Pancreas (tissue), 10 donors: ENCODE measurements at regions not wholly inside any gene's neighbourhood (a gene's known extent, or its start where the extent isn't known, plus 50 kb on each side); places are given as distances from the start of the nearest gene placed in this dataset.

Experiments
- ATAC-seq, 4 donors: fragments of 200-7000 bp; cut with Tn5 transposase; one replicate each; pipeline versions ENCODE4 v1.8.0 to v1.9.1; 2020; ENCODE audit warnings: mild to moderate bottlenecking in 4 of 4, moderate library complexity in 4 of 4
- DNase-seq, 6 donors: peaks; one replicate each; pipeline ENCODE4 v3.0.0-alpha.2; 2020
- FAIRE-seq: peaks from 2 replicates; lab custom pipeline; 2012; peaks lifted over from hg19 to GRCh38; lab: Jason Lieb, UNC
- H3K27ac ChIP-seq, 4 donors: fragments of 200-600 bp; sonication (generic); 1 replicate in 3 of 4; 2 replicates in 1 of 4; pipeline versions ENCODE4 v1.5.0 to v1.8.0; 2020
- H3K27me3 ChIP-seq, 4 donors: fragments of 200-600 bp; one replicate each; pipeline ENCODE4 v1.8.0; 2021
- H3K36me3 ChIP-seq, 3 donors: fragments of 200-600 bp; sonication (generic) in 1 of 3; one replicate each; pipeline versions ENCODE4 v1.5.0 to v1.8.0; 2020 to 2021
- H3K4me1 ChIP-seq, 3 donors: fragments of 200-600 bp; one replicate each; pipeline ENCODE4 v1.8.0; 2021
- H3K4me3 ChIP-seq, 4 donors: fragments of 200-600 bp; sonication (generic) in 2 of 4; one replicate each; pipeline versions ENCODE4 v1.5.0 to v1.8.0; 2020 to 2021
- H3K9me3 ChIP-seq, 4 donors: fragments of 200-600 bp; one replicate each; pipeline ENCODE4 v1.8.0; 2021
- WGBS, 2 donors: extraction: QIAGEN DNeasy Blood & Tissue Kit; methylation state at CpG; one replicate each; pipeline ENCODE4 v1.1.7; 2013; 5-methylcytosine and 5-hydroxymethylcytosine counted together
- intact Hi-C, 3 donors: fragments of 100-400 bp; cut with DNase I; formaldehyde crosslinking; loops; one replicate each; pipeline versions ENCODE4 v1.11.1 to v1.14.2; 2022
- TF ChIP-seq, protein P1 (sequence below), 4 donors: fragments of 200-600 bp; sonication (generic) in 3 of 4; IDR thresholded peaks; one replicate each; pipeline versions ENCODE4 v1.5.0 to v1.8.0; 2021; ENCODE audit warnings: antibody characterized with exemption in 4 of 4
- donor health status: healthy with polysubstance abuse.
- donor health status: DM: no; HTN: no; CAD: no; lungs with moderate emphysema.
- donor health status: DM: no; HTN: no; CAD: no.
- donor health status: control.
- donor health status: control.
- donor health status: Bipolar disorder and iron deficiency.
- donor health status: DM: yes; HTN: yes; CAD: no.
- donor health status: DM: no; HTN: no; CAD: no.
- donor health status: DM: no; HTN: no; CAD: no.
- donor health status: DM: yes; HTN: yes; CAD: no.

- H3K4me3 ChIP-seq: no peak overlapping the region
- peaks cover 0 to 5% (median 0%) of the 10 kb centered on the region in 4 donors for H3K27me3 ChIP-seq
- H3K36me3 ChIP-seq: no peaks in the 10 kb centered on the region
- no peak overlapping the region for H3K27ac ChIP-seq
- ATAC-seq (no peak), DNase-seq (no peak), FAIRE-seq (no peak)
- no peaks in the 10 kb centered on the region for H3K4me1 ChIP-seq
- intact Hi-C loops: no loop called here
- H3K9me3 ChIP-seq: no peaks in the 10 kb centered on the region
- TF ChIP-seq, protein P1, sequence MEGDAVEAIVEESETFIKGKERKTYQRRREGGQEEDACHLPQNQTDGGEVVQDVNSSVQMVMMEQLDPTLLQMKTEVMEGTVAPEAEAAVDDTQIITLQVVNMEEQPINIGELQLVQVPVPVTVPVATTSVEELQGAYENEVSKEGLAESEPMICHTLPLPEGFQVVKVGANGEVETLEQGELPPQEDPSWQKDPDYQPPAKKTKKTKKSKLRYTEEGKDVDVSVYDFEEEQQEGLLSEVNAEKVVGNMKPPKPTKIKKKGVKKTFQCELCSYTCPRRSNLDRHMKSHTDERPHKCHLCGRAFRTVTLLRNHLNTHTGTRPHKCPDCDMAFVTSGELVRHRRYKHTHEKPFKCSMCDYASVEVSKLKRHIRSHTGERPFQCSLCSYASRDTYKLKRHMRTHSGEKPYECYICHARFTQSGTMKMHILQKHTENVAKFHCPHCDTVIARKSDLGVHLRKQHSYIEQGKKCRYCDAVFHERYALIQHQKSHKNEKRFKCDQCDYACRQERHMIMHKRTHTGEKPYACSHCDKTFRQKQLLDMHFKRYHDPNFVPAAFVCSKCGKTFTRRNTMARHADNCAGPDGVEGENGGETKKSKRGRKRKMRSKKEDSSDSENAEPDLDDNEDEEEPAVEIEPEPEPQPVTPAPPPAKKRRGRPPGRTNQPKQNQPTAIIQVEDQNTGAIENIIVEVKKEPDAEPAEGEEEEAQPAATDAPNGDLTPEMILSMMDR (IDR thresholded peaks at IDR 0.05): no peak
- WGBS, 2 donors: 68 to 83% methylated on average over 6 of the region's 6 CpGs
Observed at GRCh38 chr19:32186542-32187330, 158.7 kb upstream of the ZNF507 start.

GRCh38 chr19:32188921-32189320, 156.5 kb upstream of the ZNF507 start:
- ATAC-seq (no peak), DNase-seq (no peak), FAIRE-seq (no peak)
- H3K27ac ChIP-seq: no peak overlapping the region
- H3K4me3 ChIP-seq: no peak overlapping the region
- H3K36me3 ChIP-seq: no peaks in the 10 kb centered on the region
- TF ChIP-seq, protein P1 (IDR thresholded peaks at IDR 0.05): no peak
- no peaks in the 10 kb centered on the region for H3K4me1 ChIP-seq
- no peaks in the 10 kb centered on the region for H3K9me3 ChIP-seq
- 57 to 60% methylated on average over 2 of the region's 2 CpGs for WGBS, 2 donors
- no peaks in the 10 kb centered on the region for H3K27me3 ChIP-seq
- intact Hi-C loops: no loop called here

GRCh38 chr19:32189956-32190706, 155.3 kb upstream of the ZNF507 start:
- TF ChIP-seq, protein P1 (IDR thresholded peaks at IDR 0.05): no peak
- Histone ChIP-seq H3K4me1 (no peaks in the 10 kb centered on the region), H3K27ac (no peak overlapping the region), H3K27me3 (no peaks in the 10 kb centered on the region), H3K36me3 (no peaks in the 10 kb centered on the region), H3K9me3 (no peaks in the 10 kb centered on the region), H3K4me3 (no peak overlapping the region)
- ATAC-seq (no peak), DNase-seq (no peak), FAIRE-seq (no peak)
- intact Hi-C loops: no loop called here
- 25 to 32% methylated on average over 6 of the region's 6 CpGs for WGBS, 2 donors

GRCh38 chr19:32191921-32192320, 153.5 kb upstream of the ZNF507 start:
- no peak for FAIRE-seq
- TF ChIP-seq, protein P1 (IDR thresholded peaks at IDR 0.05): no peak
- no peak overlapping the region for H3K27ac ChIP-seq

More at GRCh38 chr19:32191921-32192320, 153.5 kb upstream of the ZNF507 start:
- Histone ChIP-seq H3K9me3 (no peaks in the 10 kb centered on the region), H3K36me3 (no peaks in the 10 kb centered on the region), H3K4me3 (no peak overlapping the region), H3K27me3 (no peaks in the 10 kb centered on the region), H3K4me1 (no peaks in the 10 kb centered on the region)
- intact Hi-C loops: no loop called here
- WGBS, 2 donors: 81 to 92% methylated on average over 3 of the region's 3 CpGs
- DNase-seq (no peak), ATAC-seq (no peak)
